ENCODE measurements at regions not wholly inside any gene's neighbourhood (a gene's known extent, or its start where the extent isn't known, plus 50 kb on each side); places are given as distances from the start of the nearest gene placed in this dataset.

DNA sequence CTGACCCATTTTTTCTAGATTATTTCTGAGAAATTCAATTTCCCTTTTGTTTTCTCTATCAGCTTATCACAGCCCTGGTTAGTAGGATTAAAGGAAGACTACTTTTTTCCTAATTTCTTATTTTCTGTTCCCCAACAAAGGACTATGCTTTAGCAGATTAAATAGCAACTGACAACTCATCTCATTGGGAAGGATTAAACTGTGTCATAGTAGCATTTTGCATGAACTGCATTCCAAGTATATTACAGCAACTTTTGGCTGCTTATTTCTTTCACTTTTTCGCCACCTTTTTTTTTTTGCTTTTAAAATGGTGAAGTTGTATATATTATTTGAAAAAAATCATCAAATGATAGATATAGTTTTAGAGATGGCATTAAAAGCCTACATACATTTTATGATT lies 570.3 kb downstream of the FBXO15 start:
- TF ChIP-seq POLR2AphosphoS5 (IDR thresholded peaks at IDR 0.05) (no peak), POLR2A (IDR thresholded peaks at IDR 0.05) (no peak), EP300 (IDR thresholded peaks at IDR 0.05) (no peak)
- TF ChIP-seq, protein P1, sequence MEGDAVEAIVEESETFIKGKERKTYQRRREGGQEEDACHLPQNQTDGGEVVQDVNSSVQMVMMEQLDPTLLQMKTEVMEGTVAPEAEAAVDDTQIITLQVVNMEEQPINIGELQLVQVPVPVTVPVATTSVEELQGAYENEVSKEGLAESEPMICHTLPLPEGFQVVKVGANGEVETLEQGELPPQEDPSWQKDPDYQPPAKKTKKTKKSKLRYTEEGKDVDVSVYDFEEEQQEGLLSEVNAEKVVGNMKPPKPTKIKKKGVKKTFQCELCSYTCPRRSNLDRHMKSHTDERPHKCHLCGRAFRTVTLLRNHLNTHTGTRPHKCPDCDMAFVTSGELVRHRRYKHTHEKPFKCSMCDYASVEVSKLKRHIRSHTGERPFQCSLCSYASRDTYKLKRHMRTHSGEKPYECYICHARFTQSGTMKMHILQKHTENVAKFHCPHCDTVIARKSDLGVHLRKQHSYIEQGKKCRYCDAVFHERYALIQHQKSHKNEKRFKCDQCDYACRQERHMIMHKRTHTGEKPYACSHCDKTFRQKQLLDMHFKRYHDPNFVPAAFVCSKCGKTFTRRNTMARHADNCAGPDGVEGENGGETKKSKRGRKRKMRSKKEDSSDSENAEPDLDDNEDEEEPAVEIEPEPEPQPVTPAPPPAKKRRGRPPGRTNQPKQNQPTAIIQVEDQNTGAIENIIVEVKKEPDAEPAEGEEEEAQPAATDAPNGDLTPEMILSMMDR (IDR thresholded peaks at IDR 0.05): no peak
